H1 (cell line): ENCODE measurements at regions not wholly inside any gene's neighbourhood (a gene's known extent, or its start where the extent isn't known, plus 50 kb on each side); places are given as distances from the start of the nearest gene placed in this dataset.

Source experiments
- CTBP2 ChIP-seq: IDR thresholded peaks from 2 replicates; pipeline ENCODE4 v1.7.0; 2011; ENCODE audit warnings: borderline replicate concordance, mild to moderate bottlenecking, moderate library complexity, mixed read lengths, low read length; ENCODE audit not compliant: insufficient read depth, insufficient read length
- JUND ChIP-seq: IDR thresholded peaks from 2 replicates; pipeline ENCODE4 v1.6.1; 2011; ENCODE audit warnings: mild to moderate bottlenecking, improper control_type of control experiment, low read length
- YY1 ChIP-seq: IDR thresholded peaks from 2 replicates; pipeline ENCODE4 v1.6.1; 2011; ENCODE audit warnings: low read depth, mild to moderate bottlenecking, low read length
- TF ChIP-seq, protein P1 (sequence below), 3 experiments: IDR thresholded peaks; 1 replicate in 2 of 3; 2 replicates in 1 of 3; pipeline versions ENCODE4 v1.5.1 to v1.6.1; 2011; ENCODE audit warnings: low read length in 3 of 3, mild to moderate bottlenecking in 3 of 3, inconsistent platforms in 2 of 3, low read depth in 1 of 3, moderate library complexity in 1 of 3; ENCODE audit not compliant: insufficient read depth in 1 of 3; ENCODE audit errors: control extremely low read depth in 1 of 3

DNA sequence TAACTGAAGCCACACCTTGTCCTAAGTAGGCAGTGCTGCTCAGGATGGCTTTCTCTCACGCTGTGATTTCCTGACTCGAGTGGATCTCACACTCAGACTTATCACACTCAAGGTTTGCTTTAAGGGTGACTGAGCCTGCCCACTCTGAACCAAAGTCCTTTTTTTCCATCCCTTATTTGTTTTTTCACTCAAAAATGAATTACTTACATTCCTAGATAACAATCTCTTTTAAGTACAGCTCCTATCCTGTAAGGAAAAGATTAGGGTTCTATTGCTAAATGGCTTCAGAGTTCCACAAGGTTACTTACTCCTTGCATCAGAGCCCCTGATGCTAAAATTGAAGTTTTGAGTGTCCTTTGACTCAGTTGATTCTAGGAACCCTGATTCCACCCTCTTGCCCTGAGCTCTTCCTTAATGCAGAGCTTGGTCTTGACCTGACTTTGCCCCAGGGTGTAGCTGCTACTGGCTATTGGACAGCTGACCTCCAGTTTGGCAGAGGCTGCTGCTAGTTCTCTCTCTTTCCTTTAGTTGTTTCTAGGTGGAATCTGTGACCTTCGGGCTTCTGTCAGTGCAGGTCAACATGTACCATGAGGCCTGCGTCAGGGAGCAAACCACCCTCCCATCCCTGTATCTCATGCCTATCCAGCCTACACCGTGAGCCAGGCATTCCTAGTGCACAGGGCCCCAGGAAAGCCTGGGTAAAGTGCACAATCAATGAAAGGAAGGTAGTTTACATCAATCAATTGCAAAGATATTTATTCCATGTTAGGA, 80.1 kb upstream of the CD55 start:
- TF ChIP-seq JUND (no peak), YY1 (no peak), CTBP2 (no peak)
- TF ChIP-seq, protein P1, sequence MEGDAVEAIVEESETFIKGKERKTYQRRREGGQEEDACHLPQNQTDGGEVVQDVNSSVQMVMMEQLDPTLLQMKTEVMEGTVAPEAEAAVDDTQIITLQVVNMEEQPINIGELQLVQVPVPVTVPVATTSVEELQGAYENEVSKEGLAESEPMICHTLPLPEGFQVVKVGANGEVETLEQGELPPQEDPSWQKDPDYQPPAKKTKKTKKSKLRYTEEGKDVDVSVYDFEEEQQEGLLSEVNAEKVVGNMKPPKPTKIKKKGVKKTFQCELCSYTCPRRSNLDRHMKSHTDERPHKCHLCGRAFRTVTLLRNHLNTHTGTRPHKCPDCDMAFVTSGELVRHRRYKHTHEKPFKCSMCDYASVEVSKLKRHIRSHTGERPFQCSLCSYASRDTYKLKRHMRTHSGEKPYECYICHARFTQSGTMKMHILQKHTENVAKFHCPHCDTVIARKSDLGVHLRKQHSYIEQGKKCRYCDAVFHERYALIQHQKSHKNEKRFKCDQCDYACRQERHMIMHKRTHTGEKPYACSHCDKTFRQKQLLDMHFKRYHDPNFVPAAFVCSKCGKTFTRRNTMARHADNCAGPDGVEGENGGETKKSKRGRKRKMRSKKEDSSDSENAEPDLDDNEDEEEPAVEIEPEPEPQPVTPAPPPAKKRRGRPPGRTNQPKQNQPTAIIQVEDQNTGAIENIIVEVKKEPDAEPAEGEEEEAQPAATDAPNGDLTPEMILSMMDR (IDR thresholded peaks at IDR 0.05; ENCODE audit: control extremely low read depth in 1 of 3, insufficient read depth in 1 of 3, low read depth in 1 of 3, low read length in 3 of 3): no peak
